Liver (tissue), 8 donors: ENCODE measurements at regions not wholly inside any gene's neighbourhood (a gene's known extent, or its start where the extent isn't known, plus 50 kb on each side); places are given as distances from the start of the nearest gene placed in this dataset.

Source experiments
- DNase-seq: peaks from one replicate; pipeline ENCODE4 v3.0.0-alpha.2; 2017; ENCODE audit warnings: low spot score
- H3K27ac ChIP-seq, 2 donors: one replicate each; pipeline ENCODE4 v1.7.0; 2013; ENCODE audit warnings: inconsistent platforms in 2 of 2, low read length in 2 of 2, control low read depth in 1 of 2, low read depth in 1 of 2, mild to moderate bottlenecking in 1 of 2
- H3K27me3 ChIP-seq, 4 donors: one replicate each; pipeline versions ENCODE4 v1.6.1 to v1.7.0; 2013; ENCODE audit warnings: low read length in 3 of 4, inconsistent platforms in 1 of 4, mild to moderate bottlenecking in 1 of 4, moderate library complexity in 1 of 4; ENCODE audit not compliant: control insufficient read depth in 4 of 4, insufficient read depth in 4 of 4
- H3K36me3 ChIP-seq, 4 donors: one replicate each; pipeline versions ENCODE4 v1.6.1 to v1.7.0; 2013; ENCODE audit warnings: low read length in 3 of 4, mild to moderate bottlenecking in 3 of 4, low read depth in 1 of 4, moderate library complexity in 1 of 4; ENCODE audit not compliant: control insufficient read depth in 4 of 4, insufficient read depth in 3 of 4
- H3K4me1 ChIP-seq, 4 donors: one replicate each; pipeline versions ENCODE4 v1.6.1 to v1.7.0; 2013; ENCODE audit warnings: low read length in 3 of 4, mild to moderate bottlenecking in 3 of 4, moderate library complexity in 1 of 4; ENCODE audit not compliant: control insufficient read depth in 4 of 4, insufficient read depth in 4 of 4
- H3K4me3 ChIP-seq, 3 donors: one replicate each; pipeline versions ENCODE4 v1.6.1 to v1.7.0; 2013; ENCODE audit warnings: low read length in 3 of 3, control low read depth in 1 of 3, low read depth in 1 of 3, mild to moderate bottlenecking in 1 of 3
- H3K9ac ChIP-seq, 2 donors: one replicate each; pipeline ENCODE4 v1.7.0; 2013; ENCODE audit warnings: low read length in 2 of 2, mild to moderate bottlenecking in 2 of 2, moderate library complexity in 2 of 2, control low read depth in 1 of 2, low read depth in 1 of 2
- H3K9me3 ChIP-seq, 4 donors: one replicate each; pipeline versions ENCODE4 v1.6.1 to v1.7.0; 2013; ENCODE audit warnings: low read length in 3 of 4; ENCODE audit not compliant: control insufficient read depth in 4 of 4
- EGR1 ChIP-seq, 2 donors: IDR thresholded peaks; 2 replicates each; pipeline ENCODE4 v1.6.1; 2016 to 2018; ENCODE audit warnings: antibody characterized with exemption in 2 of 2, low read depth in 2 of 2
- FOXA2 ChIP-seq: IDR thresholded peaks from 2 replicates; pipeline ENCODE4 v1.6.1; 2016; ENCODE audit warnings: antibody characterized with exemption
- GABPA ChIP-seq, 2 donors: IDR thresholded peaks in 1 of 2; conservative IDR thresholded peaks in 1 of 2; 2 replicates each; pipeline ENCODE4 v1.6.1; 2016; ENCODE audit warnings: antibody characterized with exemption in 2 of 2, mild to moderate bottlenecking in 1 of 2, moderate library complexity in 1 of 2
- HNF4A ChIP-seq, 2 donors: conservative IDR thresholded peaks; 2 replicates each; pipeline ENCODE4 v1.6.1; 2016; ENCODE audit warnings: antibody characterized with exemption in 2 of 2, mild to moderate bottlenecking in 2 of 2
- HNF4G ChIP-seq: IDR thresholded peaks from 2 replicates; pipeline ENCODE4 v1.6.1; 2016; ENCODE audit warnings: antibody characterized with exemption
- JUND ChIP-seq, 2 donors: IDR thresholded peaks; 2 replicates each; pipeline ENCODE4 v1.6.1; 2016; ENCODE audit warnings: antibody characterized with exemption in 2 of 2
- NR2F2 ChIP-seq: IDR thresholded peaks from 2 replicates; pipeline ENCODE4 v1.6.1; 2016; ENCODE audit warnings: antibody characterized with exemption
- RAD21 ChIP-seq, 2 donors: IDR thresholded peaks; 2 replicates each; pipeline ENCODE4 v1.6.1; 2016; ENCODE audit warnings: antibody characterized with exemption in 2 of 2, mild to moderate bottlenecking in 2 of 2
- RXRA ChIP-seq, 2 donors: IDR thresholded peaks; 2 replicates each; pipeline ENCODE4 v1.6.1; 2017 to 2018; ENCODE audit warnings: antibody characterized with exemption in 2 of 2, mild to moderate bottlenecking in 1 of 2
- SP1 ChIP-seq: IDR thresholded peaks from 2 replicates; pipeline ENCODE4 v1.6.1; 2018; ENCODE audit warnings: antibody characterized with exemption, mild to moderate bottlenecking
- TAF1 ChIP-seq: conservative IDR thresholded peaks from 2 replicates; pipeline ENCODE4 v1.6.1; 2016; ENCODE audit warnings: antibody characterized with exemption, mild to moderate bottlenecking
- YY1 ChIP-seq: IDR thresholded peaks from 2 replicates; pipeline ENCODE4 v1.6.1; 2016; ENCODE audit warnings: antibody characterized with exemption, mild to moderate bottlenecking
- WGBS: extraction: QIAGEN DNeasy Blood & Tissue Kit; methylation state at CpG from one replicate; pipeline ENCODE4 v1.1.7; 2013; 5-methylcytosine and 5-hydroxymethylcytosine counted together
- TF ChIP-seq, protein P1 (sequence below): IDR thresholded peaks from 2 replicates; pipeline ENCODE4 v1.6.1; 2016; ENCODE audit warnings: antibody characterized with exemption, mild to moderate bottlenecking
- TF ChIP-seq, protein P2 (sequence below): IDR thresholded peaks from 2 replicates; pipeline ENCODE4 v1.6.1; 2016; ENCODE audit warnings: antibody characterized with exemption
- TF ChIP-seq, protein P3 (sequence below): IDR thresholded peaks from 2 replicates; pipeline ENCODE4 v1.6.1; 2016; ENCODE audit warnings: antibody characterized with exemption
- TF ChIP-seq, protein P4 (sequence below): IDR thresholded peaks from 2 replicates; pipeline ENCODE4 v1.6.1; 2016; ENCODE audit warnings: antibody characterized with exemption
- TF ChIP-seq, protein P5 (sequence below): fragments of 150-350 bp; IDR thresholded peaks from 2 replicates; pipeline ENCODE4 v1.5.1; 2017; ENCODE audit warnings: improper control_type of control experiment, low read depth, low read length; ENCODE audit not compliant: missing input control
- donor health status: healthy.
- donor health status: healthy.
- donor health status: healthy.
- donor health status: healthy.
- donor health status: healthy.

DNA sequence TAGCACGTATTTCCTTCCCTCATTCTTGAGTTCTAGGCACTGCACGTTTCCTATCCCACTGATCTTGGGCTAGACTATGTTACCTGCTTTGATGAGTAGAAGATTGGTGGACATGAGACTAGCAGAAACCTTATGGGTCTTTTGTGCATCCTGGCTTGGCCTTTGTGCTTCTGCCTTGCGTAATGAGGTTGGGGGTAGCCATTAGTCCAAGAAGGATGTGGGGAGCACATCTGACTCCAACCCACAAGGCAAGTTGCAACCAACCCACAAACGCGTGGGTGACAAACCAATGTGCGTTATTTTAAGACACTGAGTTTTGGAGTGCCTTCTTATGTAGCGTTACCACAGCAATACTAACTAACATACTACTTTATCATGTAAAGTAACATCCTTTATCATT lies 180.4 kb upstream of the IRX5 start:
- H3K4me3 ChIP-seq = no peak overlapping the region
- H3K27me3 ChIP-seq = no peaks in the 10 kb centered on the region
- H3K36me3 ChIP-seq = no peaks in the 10 kb centered on the region
- WGBS = 77% methylated on average over 7 of the region's 7 CpGs
- no peak for DNase-seq
- no peaks in the 10 kb centered on the region for H3K9me3 ChIP-seq
- TF ChIP-seq, protein P1, sequence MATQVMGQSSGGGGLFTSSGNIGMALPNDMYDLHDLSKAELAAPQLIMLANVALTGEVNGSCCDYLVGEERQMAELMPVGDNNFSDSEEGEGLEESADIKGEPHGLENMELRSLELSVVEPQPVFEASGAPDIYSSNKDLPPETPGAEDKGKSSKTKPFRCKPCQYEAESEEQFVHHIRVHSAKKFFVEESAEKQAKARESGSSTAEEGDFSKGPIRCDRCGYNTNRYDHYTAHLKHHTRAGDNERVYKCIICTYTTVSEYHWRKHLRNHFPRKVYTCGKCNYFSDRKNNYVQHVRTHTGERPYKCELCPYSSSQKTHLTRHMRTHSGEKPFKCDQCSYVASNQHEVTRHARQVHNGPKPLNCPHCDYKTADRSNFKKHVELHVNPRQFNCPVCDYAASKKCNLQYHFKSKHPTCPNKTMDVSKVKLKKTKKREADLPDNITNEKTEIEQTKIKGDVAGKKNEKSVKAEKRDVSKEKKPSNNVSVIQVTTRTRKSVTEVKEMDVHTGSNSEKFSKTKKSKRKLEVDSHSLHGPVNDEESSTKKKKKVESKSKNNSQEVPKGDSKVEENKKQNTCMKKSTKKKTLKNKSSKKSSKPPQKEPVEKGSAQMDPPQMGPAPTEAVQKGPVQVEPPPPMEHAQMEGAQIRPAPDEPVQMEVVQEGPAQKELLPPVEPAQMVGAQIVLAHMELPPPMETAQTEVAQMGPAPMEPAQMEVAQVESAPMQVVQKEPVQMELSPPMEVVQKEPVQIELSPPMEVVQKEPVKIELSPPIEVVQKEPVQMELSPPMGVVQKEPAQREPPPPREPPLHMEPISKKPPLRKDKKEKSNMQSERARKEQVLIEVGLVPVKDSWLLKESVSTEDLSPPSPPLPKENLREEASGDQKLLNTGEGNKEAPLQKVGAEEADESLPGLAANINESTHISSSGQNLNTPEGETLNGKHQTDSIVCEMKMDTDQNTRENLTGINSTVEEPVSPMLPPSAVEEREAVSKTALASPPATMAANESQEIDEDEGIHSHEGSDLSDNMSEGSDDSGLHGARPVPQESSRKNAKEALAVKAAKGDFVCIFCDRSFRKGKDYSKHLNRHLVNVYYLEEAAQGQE = no peak
- TF ChIP-seq, protein P2, sequence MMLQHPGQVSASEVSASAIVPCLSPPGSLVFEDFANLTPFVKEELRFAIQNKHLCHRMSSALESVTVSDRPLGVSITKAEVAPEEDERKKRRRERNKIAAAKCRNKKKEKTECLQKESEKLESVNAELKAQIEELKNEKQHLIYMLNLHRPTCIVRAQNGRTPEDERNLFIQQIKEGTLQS = no peak
- TF ChIP-seq TAF1 = no peak
- no peak for TF ChIP-seq YY1
- TF ChIP-seq HNF4G = no peak
- no peak for TF ChIP-seq RXRA (IDR thresholded peaks at IDR 0.05)
- no peak for TF ChIP-seq HNF4A (conservative IDR thresholded peaks at IDR 0.05)
- no peak for TF ChIP-seq NR2F2
- no peak for TF ChIP-seq FOXA2
- TF ChIP-seq SP1 = no peak
- TF ChIP-seq GABPA (IDR thresholded peaks at IDR 0.05 in 1 of 2, conservative IDR thresholded peaks at IDR 0.05 in 1 of 2) = no peak
- no peak for TF ChIP-seq JUND (IDR thresholded peaks at IDR 0.05)
- TF ChIP-seq, protein P3, sequence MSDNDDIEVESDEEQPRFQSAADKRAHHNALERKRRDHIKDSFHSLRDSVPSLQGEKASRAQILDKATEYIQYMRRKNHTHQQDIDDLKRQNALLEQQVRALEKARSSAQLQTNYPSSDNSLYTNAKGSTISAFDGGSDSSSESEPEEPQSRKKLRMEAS = no peak
- no peak for TF ChIP-seq RAD21 (IDR thresholded peaks at IDR 0.05)
- TF ChIP-seq, protein P4, sequence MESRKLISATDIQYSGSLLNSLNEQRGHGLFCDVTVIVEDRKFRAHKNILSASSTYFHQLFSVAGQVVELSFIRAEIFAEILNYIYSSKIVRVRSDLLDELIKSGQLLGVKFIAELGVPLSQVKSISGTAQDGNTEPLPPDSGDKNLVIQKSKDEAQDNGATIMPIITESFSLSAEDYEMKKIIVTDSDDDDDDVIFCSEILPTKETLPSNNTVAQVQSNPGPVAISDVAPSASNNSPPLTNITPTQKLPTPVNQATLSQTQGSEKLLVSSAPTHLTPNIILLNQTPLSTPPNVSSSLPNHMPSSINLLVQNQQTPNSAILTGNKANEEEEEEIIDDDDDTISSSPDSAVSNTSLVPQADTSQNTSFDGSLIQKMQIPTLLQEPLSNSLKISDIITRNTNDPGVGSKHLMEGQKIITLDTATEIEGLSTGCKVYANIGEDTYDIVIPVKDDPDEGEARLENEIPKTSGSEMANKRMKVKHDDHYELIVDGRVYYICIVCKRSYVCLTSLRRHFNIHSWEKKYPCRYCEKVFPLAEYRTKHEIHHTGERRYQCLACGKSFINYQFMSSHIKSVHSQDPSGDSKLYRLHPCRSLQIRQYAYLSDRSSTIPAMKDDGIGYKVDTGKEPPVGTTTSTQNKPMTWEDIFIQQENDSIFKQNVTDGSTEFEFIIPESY = no peak
- H3K9ac ChIP-seq = no peak overlapping the region
- H3K4me1 ChIP-seq = no peaks in the 10 kb centered on the region
- H3K27ac ChIP-seq = no peak overlapping the region

- no peak overlapping the region for H3K9ac ChIP-seq
- no peaks in the 10 kb centered on the region for H3K4me1 ChIP-seq
- DNase-seq = no peak
- H3K27me3 ChIP-seq = peaks cover 0 to 1% (median 0%) of the 10 kb centered on the region in 4 donors
- WGBS = 73% methylated on average over 6 of the region's 6 CpGs
- H3K4me3 ChIP-seq = no peak overlapping the region
- H3K36me3 ChIP-seq = no peaks in the 10 kb centered on the region
- H3K9me3 ChIP-seq = no peaks in the 10 kb centered on the region
- H3K27ac ChIP-seq = no peak overlapping the region
- TF ChIP-seq, protein P1 = no peak
- TF ChIP-seq EGR1 (IDR thresholded peaks at IDR 0.05; ENCODE audit: low read depth in 2 of 2) = no peak
- TF ChIP-seq RXRA (IDR thresholded peaks at IDR 0.05) = no peak
- TF ChIP-seq SP1 = no peak
- no peak for TF ChIP-seq NR2F2
- TF ChIP-seq, protein P5, sequence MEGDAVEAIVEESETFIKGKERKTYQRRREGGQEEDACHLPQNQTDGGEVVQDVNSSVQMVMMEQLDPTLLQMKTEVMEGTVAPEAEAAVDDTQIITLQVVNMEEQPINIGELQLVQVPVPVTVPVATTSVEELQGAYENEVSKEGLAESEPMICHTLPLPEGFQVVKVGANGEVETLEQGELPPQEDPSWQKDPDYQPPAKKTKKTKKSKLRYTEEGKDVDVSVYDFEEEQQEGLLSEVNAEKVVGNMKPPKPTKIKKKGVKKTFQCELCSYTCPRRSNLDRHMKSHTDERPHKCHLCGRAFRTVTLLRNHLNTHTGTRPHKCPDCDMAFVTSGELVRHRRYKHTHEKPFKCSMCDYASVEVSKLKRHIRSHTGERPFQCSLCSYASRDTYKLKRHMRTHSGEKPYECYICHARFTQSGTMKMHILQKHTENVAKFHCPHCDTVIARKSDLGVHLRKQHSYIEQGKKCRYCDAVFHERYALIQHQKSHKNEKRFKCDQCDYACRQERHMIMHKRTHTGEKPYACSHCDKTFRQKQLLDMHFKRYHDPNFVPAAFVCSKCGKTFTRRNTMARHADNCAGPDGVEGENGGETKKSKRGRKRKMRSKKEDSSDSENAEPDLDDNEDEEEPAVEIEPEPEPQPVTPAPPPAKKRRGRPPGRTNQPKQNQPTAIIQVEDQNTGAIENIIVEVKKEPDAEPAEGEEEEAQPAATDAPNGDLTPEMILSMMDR = no peak
- TF ChIP-seq, protein P4 = no peak
- TF ChIP-seq YY1 = no peak
- no peak for TF ChIP-seq FOXA2
- TF ChIP-seq, protein P2 = no peak
- TF ChIP-seq GABPA (IDR thresholded peaks at IDR 0.05 in 1 of 2, conservative IDR thresholded peaks at IDR 0.05 in 1 of 2) = no peak
- no peak for TF ChIP-seq RAD21 (IDR thresholded peaks at IDR 0.05)
These were observed 182.0 kb upstream of the IRX5 start for GRCh38 chr16:54748611-54749190.
